Small intestine (tissue), 7 donors: ENCODE measurements at regions not wholly inside any gene's neighbourhood (a gene's known extent, or its start where the extent isn't known, plus 50 kb on each side); places are given as distances from the start of the nearest gene placed in this dataset.

Experiments
- DNase-seq, 2 donors: peaks; one replicate each; pipeline versions ENCODE4 v3.0.0 to v3.0.0-alpha.2; 2013
- FAIRE-seq: peaks from 2 replicates; lab custom pipeline; 2012; peaks lifted over from hg19 to GRCh38; lab: Jason Lieb, UNC
- H3K27ac ChIP-seq, 3 donors: one replicate each; pipeline ENCODE4 v1.5.1; 2013; ENCODE audit warnings: low read length in 2 of 3, mild to moderate bottlenecking in 2 of 3, control low read depth in 1 of 3, inconsistent platforms in 1 of 3, low read depth in 1 of 3, moderate library complexity in 1 of 3
- H3K27me3 ChIP-seq, 3 donors: one replicate each; pipeline ENCODE4 v1.6.1; 2013; ENCODE audit warnings: low read length in 3 of 3, inconsistent platforms in 1 of 3; ENCODE audit not compliant: control insufficient read depth in 3 of 3, insufficient read depth in 3 of 3
- H3K36me3 ChIP-seq, 3 donors: one replicate each; pipeline ENCODE4 v1.6.1; 2013; ENCODE audit warnings: low read length in 3 of 3, inconsistent platforms in 1 of 3, low read depth in 1 of 3, mild to moderate bottlenecking in 1 of 3, moderate library complexity in 1 of 3; ENCODE audit not compliant: control insufficient read depth in 3 of 3, insufficient read depth in 2 of 3
- H3K4me1 ChIP-seq, 3 donors: one replicate each; pipeline ENCODE4 v1.6.1; 2013; ENCODE audit warnings: low read length in 2 of 3, inconsistent platforms in 1 of 3, low read depth in 1 of 3, mild to moderate bottlenecking in 1 of 3, moderate library complexity in 1 of 3; ENCODE audit not compliant: control insufficient read depth in 3 of 3, insufficient read depth in 2 of 3
- H3K4me3 ChIP-seq, 3 donors: one replicate each; pipeline ENCODE4 v1.5.1; 2013; ENCODE audit warnings: low read length in 3 of 3, control low read depth in 1 of 3, inconsistent platforms in 1 of 3, low read depth in 1 of 3, mild to moderate bottlenecking in 1 of 3, moderate library complexity in 1 of 3
- H3K9me3 ChIP-seq, 2 donors: one replicate each; pipeline ENCODE4 v1.6.1; 2013; ENCODE audit warnings: low read depth in 1 of 2, low read length in 1 of 2; ENCODE audit not compliant: control insufficient read depth in 2 of 2, insufficient read depth in 1 of 2
- WGBS, 3 donors: extraction: QIAGEN DNeasy Blood & Tissue Kit; methylation state at CpG; one replicate each; pipeline ENCODE4 v1.1.7; 2013; 5-methylcytosine and 5-hydroxymethylcytosine counted together
- donor health status: healthy with polysubstance abuse.
- donor health status: control.
- donor health status: control.
- donor health status: Bipolar disorder and iron deficiency.
- donor health status: healthy.

DNA sequence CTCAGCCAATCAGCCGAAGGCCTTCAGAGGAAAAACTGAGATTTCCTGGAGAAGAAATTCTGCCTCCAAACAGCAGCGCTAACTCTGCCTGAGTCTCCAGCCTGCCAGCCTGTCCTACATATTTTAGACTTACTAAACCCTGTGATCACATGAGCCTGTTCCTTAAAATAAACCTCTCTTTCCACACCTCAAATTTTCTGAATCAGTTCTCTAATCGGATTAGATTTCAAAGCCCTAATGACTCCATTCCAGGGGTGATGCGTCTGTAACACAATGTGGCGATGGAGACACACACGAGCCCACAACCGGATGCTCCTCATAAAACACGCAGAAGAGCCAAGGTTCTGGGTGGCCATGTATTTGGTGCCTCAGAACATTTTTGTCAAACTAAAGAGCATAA is 1371.2 kb downstream of the BRD1 start:
- Histone ChIP-seq H3K9me3 (no peaks in the 10 kb centered on the region), H3K27me3 (peaks cover 0 to 4% (median 0%) of the 10 kb centered on the region in 3 donors), H3K27ac (no peak overlapping the region), H3K4me1 (no peaks in the 10 kb centered on the region), H3K36me3 (no peaks in the 10 kb centered on the region), H3K4me3 (no peak overlapping the region)
- 83 to 88% (median 85%) methylated on average over 8 of the region's 8 CpGs for WGBS, 3 donors
- FAIRE-seq (no peak), DNase-seq (no peak)

DNA sequence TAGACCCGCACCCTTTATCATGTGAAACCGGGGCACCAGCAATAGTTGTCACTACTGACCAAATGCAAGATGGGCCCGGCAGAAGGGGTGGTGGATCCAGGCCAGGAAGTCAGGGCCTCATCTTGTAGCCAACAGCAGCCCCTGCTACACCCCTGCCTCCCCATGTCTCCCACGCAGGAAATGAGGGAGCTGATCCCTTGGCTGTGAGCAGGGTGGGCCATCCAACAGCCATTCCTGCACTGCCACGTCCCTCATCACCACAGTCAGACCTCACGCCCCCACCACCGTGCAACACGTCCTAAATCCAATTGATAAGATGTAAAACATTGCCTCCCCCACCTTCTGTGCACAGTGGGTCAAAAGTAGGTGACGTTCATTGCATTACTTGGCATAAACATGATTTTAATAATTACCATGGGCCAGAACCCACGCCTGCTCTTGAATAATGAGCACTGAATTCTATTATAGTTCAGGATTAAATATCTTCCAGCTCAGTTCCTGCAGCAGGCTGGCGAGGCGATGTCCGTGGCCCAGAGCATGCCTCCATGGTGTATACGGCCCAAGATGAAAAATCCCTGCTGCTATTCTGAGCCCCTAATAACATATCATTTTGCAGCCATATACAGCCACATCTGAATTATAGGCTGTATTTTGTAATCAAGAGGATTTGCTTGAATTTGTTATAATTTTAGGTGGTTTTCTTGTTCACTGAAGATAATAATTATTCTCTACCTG is 1373.8 kb downstream of the BRD1 start:
- WGBS, 3 donors, result 74 to 76% (median 76%) methylated on average over 14 of the region's 14 CpGs
- Histone ChIP-seq H3K4me1 (no peaks in the 10 kb centered on the region), H3K36me3 (no peaks in the 10 kb centered on the region), H3K4me3 (no peak overlapping the region), H3K27ac (no peak overlapping the region), H3K27me3 (peaks cover 0 to 1% (median 0%) of the 10 kb centered on the region in 3 donors), H3K9me3 (no peaks in the 10 kb centered on the region)
- FAIRE-seq (no peak), DNase-seq (no peak)

DNA sequence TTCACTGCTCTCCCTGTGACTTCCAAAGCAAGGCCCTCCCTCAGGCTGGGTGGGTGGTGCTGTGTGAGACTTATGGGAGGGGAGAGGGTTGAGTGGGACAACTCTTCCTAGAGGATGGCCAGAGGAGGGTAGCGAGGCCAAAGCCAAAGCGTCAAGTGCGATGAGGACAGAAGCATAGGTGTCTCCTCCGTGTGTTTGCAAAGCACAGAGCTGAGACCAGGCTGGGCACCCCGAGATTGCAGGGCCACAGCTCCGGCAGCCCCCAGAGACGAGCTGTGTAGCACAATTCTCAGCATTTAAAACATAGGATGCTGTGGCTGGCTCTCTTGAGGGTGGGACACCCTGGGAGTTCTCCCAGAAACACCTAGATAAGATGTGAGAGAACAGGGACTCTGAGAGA is 1374.5 kb downstream of the BRD1 start:
- Histone ChIP-seq H3K27me3 (no peaks in the 10 kb centered on the region), H3K27ac (no peak overlapping the region), H3K4me3 (no peak overlapping the region), H3K36me3 (no peaks in the 10 kb centered on the region), H3K4me1 (no peaks in the 10 kb centered on the region), H3K9me3 (no peaks in the 10 kb centered on the region)
- FAIRE-seq, result no peak
- DNase-seq, result no peak
- 83 to 94% (median 88%) methylated on average over 7 of the region's 7 CpGs for WGBS, 3 donors

DNA sequence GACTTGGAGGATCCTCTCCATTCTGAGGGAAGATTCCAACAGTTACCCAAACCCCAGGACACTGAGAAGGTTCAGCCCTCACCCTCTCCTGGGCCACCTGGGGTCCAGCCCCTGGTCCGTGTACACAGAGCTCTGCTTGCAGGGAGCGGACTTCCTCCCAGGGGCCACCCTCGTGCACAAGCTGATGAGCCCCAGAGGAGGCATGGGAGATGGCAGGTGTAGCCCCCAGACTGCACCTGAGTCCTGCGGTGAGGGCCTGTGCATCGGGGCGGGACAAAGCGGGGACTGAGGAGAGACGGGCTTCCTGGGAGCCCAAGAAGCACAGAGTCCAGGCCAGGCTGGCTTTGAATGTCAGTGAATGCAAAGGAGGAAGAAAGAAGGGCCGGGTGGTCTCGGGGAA is 1374.9 kb downstream of the BRD1 start:
- Histone ChIP-seq H3K27ac (no peak overlapping the region), H3K9me3 (no peaks in the 10 kb centered on the region), H3K4me3 (no peak overlapping the region), H3K36me3 (no peaks in the 10 kb centered on the region), H3K4me1 (no peaks in the 10 kb centered on the region), H3K27me3 (no peaks in the 10 kb centered on the region)
- WGBS, 3 donors, result 80 to 88% (median 82%) methylated on average over 10 of the region's 10 CpGs
- DNase-seq (no peak), FAIRE-seq (no peak)

DNA sequence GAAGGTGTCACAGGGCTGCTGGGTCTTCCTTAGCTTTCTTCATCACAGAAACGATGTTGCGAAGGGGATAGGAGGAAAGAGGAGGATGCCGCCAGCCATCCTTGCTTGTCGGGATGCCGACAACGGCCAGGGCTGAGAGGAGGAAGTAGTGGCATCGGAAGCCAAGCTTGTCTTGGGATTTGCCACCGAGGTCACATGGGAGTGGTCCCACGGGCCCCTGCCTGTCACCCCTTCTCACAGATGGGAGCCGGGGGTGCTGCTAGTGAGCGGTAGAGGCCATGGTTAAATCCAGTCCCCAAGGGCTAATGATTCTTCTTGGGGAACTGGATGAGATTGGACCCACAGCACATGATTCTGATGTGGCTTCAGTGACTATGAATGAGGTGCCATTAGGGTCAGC is 1375.8 kb downstream of the BRD1 start:
- 79 to 86% (median 85%) methylated on average over 11 of the region's 11 CpGs for WGBS, 3 donors
- FAIRE-seq, result no peak
- Histone ChIP-seq H3K4me3 (no peak overlapping the region), H3K27me3 (no peaks in the 10 kb centered on the region), H3K9me3 (no peaks in the 10 kb centered on the region), H3K27ac (no peak overlapping the region), H3K4me1 (no peaks in the 10 kb centered on the region), H3K36me3 (no peaks in the 10 kb centered on the region)
- DNase-seq, result no peak

DNA sequence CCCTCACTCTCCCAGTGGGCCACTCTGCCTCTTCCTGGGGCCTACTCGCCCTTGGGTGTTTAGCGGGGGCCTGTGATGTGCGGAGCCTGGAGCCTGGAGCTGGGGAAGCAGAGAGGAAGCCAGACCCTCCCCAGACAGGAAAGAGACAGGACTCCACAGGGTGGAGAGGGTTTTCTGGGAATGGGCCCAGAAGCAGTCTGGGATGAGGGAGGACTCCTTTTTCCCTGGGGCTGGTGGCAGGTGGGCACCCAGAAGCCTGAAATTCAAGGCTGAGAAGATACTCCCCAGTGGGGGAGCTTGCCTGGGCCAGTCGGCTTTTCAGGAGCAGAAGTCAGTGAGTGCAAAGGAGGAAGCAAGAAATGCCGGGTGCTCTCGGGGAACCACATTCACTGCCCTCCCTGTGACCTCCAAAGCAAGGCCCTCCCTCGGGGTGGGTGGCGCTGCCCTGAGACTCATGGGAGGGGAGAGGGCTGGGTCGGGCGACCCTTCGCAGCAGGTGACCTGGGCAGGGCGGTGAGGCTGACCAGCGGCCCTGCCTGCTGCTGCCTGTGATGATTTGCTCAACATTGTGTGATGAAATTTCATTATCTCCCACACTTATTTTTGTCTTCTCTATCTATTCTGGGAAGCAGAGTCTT is 1377.4 kb downstream of the BRD1 start:
- H3K9me3 ChIP-seq, result no peaks in the 10 kb centered on the region
- DNase-seq (no peak), FAIRE-seq (no peak)
- no peaks in the 10 kb centered on the region for H3K36me3 ChIP-seq
- H3K27ac ChIP-seq, result no peak overlapping the region
- 45 to 67% (median 50%) methylated on average over 12 to 13 of the region's 13 CpGs for WGBS, 3 donors
- H3K4me3 ChIP-seq, result no peak overlapping the region
- no peaks in the 10 kb centered on the region for H3K27me3 ChIP-seq
- no peaks in the 10 kb centered on the region for H3K4me1 ChIP-seq

DNA sequence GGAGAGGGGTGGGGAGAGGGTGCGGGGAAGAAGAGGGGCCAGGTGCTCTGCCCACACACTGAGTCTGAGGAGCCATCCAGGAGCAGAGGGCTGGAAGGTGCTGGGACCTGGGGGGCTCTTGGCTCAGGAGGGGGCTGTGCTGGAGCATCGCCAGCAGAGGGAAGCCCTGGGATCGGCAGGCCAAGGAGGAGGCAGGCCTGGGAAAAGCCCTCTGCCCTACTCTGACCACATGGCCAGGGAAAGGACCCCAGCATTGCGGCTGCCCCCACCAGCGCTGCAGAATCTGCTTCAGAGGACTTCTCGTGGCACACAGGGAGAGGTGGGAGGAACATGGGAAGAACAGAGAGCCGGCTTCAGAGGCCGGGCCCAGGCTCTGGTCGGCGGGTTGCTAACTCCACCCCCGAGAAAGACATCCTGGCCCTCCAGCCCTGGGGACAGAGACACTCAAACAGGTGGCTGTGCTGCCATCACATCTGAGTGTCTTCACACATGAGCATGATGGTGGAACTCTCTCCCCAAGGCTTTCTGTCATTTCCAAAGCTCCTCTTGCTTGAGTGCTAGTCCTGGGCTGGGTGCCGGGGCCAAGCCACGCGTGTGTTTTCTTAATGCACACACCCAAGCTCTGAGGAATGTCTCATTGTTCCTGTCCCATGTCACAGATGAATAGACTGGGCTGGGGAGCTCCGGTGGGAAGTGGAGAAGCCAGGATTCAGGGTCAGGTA is 1378.0 kb downstream of the BRD1 start:
- no peak for FAIRE-seq
- Histone ChIP-seq H3K36me3 (no peaks in the 10 kb centered on the region), H3K27ac (no peak overlapping the region), H3K4me3 (no peak overlapping the region), H3K27me3 (no peaks in the 10 kb centered on the region), H3K4me1 (no peaks in the 10 kb centered on the region), H3K9me3 (no peaks in the 10 kb centered on the region)
- no peak for DNase-seq
- WGBS, 3 donors, result 78% methylated on average over 15 of the region's 15 CpGs

DNA sequence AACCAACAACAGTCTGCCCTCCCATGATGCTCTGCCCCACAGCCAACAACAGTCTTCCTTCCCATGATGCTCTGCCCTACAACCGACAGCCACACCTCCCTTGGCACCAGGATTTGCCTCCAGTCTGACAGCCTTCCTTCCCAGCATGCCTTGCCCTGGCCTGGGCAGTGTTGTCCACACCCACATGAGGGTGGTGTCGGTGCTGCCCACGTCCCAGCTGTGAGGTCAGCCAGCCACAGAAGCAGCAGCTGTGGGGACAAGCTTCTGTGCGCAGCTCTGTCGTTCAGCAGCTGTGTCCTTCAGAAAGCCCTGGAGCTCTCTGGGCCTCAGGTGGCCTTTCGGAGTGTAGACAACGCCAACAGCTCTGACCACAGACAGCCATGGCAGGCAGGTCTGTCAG is 1378.9 kb downstream of the BRD1 start:
- Histone ChIP-seq H3K36me3 (no peaks in the 10 kb centered on the region), H3K4me1 (no peaks in the 10 kb centered on the region), H3K9me3 (no peaks in the 10 kb centered on the region), H3K27me3 (no peaks in the 10 kb centered on the region), H3K27ac (no peak overlapping the region), H3K4me3 (no peak overlapping the region)
- FAIRE-seq, result no peak
- 79 to 88% (median 88%) methylated on average over 7 of the region's 7 CpGs for WGBS, 3 donors
- DNase-seq, result no peak
